KG1 (cell line): ENCODE measurements at regions not wholly inside any gene's neighbourhood (a gene's known extent, or its start where the extent isn't known, plus 50 kb on each side); places are given as distances from the start of the nearest gene placed in this dataset.
"Not testable (repeated sequence)": the region's sequence is repeated elsewhere in the genome, so short reads cannot be mapped to it uniquely, and the experiment has no call there.

Source experiments
- DNase-seq: peaks from one replicate; lab custom pipeline; 2025; lab: John Stamatoyannopoulos, UW

GRCh38 chr10:118965645-118966044 lies 63.9 kb upstream of the NANOS1 start:
- no peak for DNase-seq

- DNase-seq: no peak
These were observed 63.3 kb upstream of the NANOS1 start for GRCh38 chr10:118966076-118966849.

DNA sequence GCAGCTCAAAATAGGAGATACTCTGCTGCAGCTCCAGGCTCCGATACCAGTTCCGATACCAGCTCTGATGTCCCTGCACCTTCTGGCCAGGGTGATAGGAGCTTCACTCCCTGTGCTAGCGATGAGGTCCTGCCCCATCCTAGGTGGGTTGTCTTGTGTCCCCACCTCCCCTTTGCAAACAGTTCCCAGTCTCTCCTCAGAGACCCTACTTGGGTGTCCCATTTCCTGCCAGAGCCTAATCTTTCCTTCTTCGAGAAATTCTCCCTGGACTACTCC lies 62.7 kb upstream of the NANOS1 start:
- no peak for DNase-seq

GRCh38 chr10:118967160-118967559 lies 62.4 kb upstream of the NANOS1 start:
- no peak for DNase-seq

DNA sequence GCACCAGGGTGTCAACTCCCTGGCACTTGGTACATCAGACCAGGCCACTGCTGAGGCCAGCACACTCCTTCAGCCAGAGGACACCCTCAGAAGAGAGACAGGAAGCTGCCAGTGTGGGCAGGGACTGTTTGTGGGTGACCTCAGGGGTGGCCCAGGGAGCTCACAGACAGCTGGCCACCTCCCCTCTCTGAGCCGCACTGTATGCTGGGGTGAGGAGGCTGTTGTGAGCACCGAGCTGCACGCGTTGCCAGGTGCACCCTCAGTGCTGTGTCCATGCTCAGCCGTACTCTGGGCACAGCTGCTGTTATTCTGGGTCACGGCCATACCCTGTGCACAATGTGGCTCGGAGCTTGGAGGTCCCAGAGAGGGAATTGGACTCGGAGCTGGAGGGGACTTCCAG lies 61.5 kb upstream of the NANOS1 start:
- DNase-seq: no peak

DNA sequence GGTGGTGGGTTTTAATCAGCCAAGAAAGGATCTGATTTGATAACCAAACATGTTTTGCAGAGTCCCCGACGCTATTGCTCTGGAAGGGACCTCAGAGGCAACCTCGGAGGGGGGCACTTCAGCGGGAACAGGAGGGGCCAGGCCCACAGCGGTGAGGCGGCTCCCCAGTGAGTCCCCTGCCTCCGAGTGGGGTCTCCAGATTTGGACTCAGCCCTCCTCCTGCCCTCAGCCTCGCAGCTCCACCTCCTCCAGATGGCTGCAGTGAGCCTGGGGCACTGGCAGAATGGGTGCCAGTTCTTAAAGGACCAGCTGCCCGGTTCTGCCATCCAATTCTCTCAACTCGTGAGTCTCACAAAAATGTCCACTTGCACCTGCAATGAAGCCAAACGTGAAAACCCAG lies 61.0 kb upstream of the NANOS1 start:
- no peak for DNase-seq

- no peak for DNase-seq
These were observed 60.5 kb upstream of the NANOS1 start for GRCh38 chr10:118969014-118969413.

- DNase-seq: no peak
These were observed 58.7 kb upstream of the NANOS1 start for GRCh38 chr10:118970770-118971169.

GRCh38 chr10:118971187-118971586 lies 58.3 kb upstream of the NANOS1 start:
- DNase-seq: no peak

GRCh38 chr10:118971876-118972275 lies 57.6 kb upstream of the NANOS1 start:
- no peak for DNase-seq

GRCh38 chr10:118973744-118974143 lies 55.8 kb upstream of the NANOS1 start:
- DNase-seq: no peak

GRCh38 chr10:118974951-118975350 lies 54.6 kb upstream of the NANOS1 start:
- no peak for DNase-seq

- DNase-seq: not testable (repeated sequence)
These were observed 53.3 kb upstream of the NANOS1 start for GRCh38 chr10:118976219-118976618.

DNA sequence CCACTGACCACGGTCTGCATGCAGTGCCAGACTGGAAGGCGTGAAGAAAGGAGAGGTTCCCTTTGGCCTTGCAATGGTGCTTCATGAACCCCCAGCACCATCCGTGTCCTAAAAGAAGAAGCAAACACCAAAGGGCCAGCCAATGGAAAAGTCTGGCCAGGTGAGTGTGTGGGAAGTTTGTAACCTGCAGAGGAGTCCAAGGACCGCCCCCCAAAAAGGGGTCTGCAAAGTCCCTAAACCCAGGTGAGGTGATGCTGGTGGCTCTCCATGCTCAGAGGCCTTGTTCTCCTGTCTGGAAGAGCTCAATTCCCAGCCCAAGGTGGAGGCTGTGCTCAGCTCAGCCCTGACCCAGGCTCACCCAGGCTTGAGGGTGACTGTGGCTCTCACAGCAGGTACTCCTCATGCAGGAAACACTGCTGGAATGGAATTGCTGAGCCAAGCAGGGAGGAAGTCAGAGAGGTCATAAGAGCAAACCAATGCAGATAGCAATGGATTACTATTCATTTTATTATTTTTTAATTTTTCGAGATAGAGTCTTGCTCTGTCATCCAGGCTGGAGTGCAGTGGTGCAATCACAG lies 52.4 kb upstream of the NANOS1 start:
- no peak for DNase-seq

GRCh38 chr10:118977835-118978234 lies 51.7 kb upstream of the NANOS1 start:
- DNase-seq: no peak

- DNase-seq: no peak
These were observed 51.1 kb upstream of the NANOS1 start for GRCh38 chr10:118978316-118978997.

DNA sequence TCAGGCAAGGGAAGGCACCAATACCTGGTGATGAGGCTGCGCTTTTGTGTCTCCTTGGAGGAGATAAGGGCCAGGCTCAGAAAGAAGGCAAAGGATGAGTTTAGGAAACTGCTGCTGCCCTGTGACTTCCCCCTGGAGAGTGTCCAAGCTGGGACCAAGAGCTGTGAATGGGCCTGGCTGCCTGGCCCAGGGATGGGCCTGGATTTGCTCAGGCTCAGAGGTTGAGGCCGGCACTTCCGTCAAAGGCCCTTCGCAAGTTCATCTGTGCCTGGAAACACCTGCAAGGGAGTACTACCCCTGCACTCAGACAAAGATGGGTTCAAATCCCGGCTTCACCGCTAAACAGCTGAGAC lies 50.5 kb upstream of the NANOS1 start:
- DNase-seq: no peak

DNA sequence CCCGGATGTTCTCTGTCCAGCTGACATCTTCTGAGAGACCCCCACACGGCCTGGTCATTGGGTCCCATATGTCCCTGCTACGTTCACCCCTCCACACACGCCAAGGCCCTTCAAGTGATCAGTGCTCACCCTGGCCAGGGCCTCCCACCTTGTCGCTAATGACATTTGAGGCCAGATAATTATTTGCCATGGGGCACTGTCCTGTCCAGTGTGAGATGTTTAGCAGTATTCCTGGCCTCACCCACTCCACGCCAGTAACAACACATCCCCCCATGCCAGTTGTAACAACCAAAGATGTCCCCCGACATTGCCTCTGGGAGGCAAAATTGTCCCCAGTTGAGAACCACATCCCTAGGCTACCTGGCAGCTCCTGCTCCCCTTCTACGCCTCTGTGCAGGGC lies 49.9 kb upstream of the NANOS1 start:
- no peak for DNase-seq
